HPDE6-E6E7 (cell line): ENCODE measurements at regions not wholly inside any gene's neighbourhood (a gene's known extent, or its start where the extent isn't known, plus 50 kb on each side); places are given as distances from the start of the nearest gene placed in this dataset.
A peak's percentile ranks its signal among the peaks of the same experiment; 100 is the strongest.
"Not testable (repeated sequence)": the region's sequence is repeated elsewhere in the genome, so short reads cannot be mapped to it uniquely, and the experiment has no call there.

Source experiments
- DNase-seq: peaks from one replicate; pipeline ENCODE4 v3.0.0; 2011; ENCODE audit warnings: missing footprints; ENCODE audit errors: extremely low spot score

DNA sequence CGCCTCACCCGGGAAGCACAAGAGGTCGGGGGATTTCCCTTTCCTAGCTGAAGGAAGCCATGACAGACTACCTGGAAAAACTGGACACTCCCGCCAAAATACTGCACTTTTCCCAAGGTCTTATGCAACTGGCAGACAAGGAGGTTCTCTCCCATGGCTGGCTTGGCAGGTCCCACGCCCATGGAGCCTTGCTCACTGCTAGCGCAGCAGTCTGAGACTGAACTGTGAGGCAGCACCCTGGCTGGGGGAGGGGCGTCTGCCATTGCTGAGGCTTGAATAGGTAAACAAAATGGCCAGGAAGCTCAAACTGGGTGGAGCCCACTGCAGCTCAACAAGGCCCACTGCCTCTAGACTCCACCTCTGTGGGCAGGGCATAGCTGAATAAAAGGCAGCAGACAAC, 92.1 kb downstream of the C4BPA start:
- not testable (repeated sequence) for DNase-seq

DNA sequence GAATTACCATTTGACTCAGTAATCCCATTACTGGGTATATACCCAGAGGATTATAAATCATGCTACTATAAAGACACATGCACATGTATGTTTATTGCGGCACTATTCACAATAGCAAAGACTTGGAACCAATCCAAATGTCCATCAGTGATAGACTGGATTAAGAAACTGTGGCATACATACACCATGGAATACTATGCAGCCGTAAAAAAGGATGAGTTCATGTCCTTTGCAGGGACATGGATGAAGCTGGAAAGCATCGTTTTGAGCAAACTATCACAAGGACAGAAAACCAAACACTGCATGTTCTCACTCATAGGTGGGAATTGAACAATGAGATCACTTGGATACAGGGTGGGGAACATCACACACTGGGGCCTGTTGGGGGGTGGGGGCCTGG, 97.5 kb downstream of the C4BPA start:
- not testable (repeated sequence) for DNase-seq

DNA sequence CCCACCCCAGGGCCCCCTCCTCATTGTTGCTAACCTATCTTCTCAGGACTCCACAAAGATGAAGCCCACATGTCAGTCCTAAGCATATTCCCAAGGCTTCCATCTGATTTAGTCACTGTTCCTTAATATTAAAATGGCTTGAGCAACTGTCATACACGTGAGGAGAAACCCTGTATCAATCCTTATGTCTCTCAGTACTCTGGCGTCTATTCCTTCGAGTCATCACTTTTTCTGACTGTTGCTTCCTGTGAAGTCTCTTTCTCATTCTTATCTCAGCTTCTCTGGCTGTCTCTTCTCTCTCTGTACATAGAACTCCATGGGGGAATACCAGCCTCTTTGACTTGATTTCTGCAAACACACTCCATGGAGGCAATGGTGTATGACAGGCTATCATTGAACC, 98.4 kb downstream of the C4BPA start:
- DNase-seq, result no peak

DNA sequence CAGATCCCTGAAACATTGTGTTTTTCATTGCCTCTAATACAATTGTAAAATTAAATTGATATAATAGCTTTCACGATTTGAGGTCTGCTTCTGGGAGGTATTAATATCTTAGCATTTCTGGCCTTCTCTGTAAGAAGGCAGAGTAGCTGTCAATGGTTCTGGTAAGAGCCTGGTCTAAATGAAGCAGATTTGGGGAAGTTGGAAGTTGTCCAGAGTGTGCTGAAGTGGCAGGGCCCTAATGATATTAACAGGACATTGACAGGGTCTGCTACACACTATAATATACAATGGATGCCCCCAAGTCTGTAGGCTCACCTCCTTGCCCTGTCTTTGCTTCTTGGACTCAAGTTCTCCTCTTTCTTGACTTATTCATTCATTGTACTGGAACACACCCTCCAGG, 99.5 kb downstream of the C4BPA start:
- DNase-seq, result no peak

DNA sequence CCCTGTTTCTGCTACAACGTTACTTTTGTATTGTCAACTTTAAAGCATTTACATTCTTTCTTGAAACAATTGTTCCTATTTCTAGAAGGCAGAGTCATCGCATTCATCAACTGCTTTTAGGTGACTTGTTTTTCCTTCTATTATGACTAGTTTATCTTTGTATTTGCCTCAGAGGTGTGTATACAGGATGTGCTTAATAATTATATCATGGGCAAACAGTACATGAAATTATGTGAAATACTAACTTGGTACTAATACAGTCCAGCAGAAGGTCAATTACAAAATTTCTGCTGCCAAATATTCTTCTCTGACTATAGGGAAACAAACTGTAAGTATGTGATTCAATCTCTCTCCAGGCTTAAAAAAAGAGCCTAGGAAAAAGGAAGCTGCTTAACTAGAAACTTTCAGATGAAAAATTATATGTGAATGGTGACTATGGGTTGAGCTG, 101.6 kb downstream of the C4BPA start:
- no peak for DNase-seq

DNA sequence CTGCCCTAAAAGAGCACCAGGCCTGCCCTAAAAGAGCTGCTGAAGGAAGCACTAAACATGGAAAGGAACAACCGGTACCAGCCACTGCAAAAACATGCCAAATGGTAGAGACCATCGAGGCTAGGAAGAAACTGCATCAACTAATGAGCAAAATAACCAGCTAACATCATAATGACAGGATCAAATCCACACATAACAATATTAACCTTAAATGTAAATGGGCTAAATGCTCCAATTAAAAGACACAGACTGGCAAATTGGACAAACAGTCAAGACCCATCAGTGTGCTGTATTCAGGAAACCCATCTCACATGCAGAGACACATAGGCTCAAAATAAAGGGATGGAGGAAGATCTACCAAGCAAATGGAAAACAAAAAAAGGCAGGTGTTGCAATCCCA, 104.7 kb downstream of the C4BPA start:
- DNase-seq, result not testable (repeated sequence)

DNA sequence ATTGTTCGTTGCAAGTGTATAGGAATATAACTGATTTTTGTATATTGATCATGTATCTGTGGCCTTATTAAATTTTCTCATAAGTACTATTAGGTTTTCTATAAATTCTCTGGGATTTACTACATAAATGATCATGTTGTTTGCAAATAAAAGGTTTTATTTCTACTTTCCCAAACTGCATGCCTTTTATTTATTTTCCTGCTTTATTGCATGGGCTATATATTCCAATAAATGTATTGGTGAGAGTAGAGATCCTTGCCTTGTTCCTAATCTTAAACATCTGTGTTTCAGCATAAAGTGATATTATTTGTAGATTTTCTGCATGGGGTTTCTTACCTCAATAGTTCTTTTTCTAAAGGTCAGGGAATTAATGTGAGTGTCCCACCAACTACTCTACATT, 107.0 kb upstream of the CD55 start:
- DNase-seq, result no peak

DNA sequence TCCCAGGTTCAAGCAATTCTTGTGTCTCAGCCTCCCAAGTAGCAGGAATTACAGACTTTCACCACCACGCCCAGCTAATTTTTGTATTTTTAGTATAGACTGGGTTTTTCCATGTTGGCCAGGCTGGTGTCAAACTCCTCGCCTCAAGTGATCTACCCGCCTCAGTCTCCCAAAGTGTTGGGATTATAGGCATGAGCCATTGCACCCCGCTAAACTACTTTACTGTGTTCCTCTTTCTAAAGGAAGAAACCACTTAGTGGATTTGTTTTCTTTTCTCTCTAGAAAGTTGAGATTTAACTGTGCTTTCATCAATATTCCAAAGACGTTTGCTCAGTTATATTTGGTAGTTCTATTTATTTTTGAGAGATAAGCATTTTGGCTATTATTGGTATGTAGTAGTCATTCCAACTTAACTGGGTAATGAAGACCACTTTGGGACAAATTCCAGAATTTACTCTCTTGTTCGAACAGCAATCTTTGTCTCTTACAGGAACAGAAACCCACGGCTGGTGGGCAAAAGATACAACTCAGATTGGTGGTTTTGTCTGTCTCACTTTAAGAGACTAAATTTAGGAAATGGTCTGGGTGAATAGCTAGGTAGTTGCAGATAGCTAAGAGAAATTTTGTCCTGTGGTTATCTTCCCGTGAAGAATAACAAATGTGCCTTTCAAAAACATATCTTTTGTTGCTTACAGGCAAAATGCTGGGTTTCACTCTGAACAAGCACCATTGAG, 103.5 kb upstream of the CD55 start:
- no peak for DNase-seq

DNA sequence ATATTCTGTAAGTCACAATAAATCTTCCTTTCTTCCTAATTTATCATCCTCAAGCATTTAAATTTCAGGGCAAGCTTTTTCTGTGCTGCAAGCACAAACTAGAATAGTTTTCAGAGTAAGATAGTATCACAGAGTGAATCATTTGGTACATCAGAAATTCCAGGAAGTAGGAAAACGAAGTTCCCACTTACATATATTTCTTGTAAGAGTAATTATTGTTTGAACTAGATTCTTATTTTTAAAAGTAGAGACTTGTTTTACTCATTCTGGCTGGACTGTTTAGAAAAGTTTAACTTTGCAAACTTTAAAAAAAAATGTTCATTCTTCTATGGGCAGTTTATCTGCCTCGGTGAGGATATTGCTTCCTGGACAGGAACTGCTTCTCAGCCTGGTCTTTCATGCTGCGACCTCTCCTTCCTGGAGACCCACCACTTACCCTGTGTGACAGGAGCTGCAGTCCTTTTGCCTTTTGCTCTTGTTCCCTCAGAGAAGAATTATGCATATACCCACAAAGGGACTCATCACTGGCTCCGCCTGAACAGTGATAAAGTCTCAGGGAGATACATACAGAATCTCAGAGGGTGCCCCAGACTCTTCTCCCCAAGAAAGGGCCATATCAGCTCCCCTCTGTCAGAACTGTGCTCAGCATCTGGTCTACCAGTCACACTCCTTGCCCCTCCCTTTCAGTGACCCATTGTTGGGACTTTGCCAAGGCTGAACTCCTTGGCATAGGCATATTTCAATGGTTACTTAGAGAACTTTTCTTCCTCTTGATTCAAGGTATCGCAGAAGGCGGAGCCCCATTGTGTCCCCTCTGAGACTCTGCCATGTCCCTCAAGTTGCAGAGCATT, 102.7 kb upstream of the CD55 start:
- DNase-seq, result no peak

DNA sequence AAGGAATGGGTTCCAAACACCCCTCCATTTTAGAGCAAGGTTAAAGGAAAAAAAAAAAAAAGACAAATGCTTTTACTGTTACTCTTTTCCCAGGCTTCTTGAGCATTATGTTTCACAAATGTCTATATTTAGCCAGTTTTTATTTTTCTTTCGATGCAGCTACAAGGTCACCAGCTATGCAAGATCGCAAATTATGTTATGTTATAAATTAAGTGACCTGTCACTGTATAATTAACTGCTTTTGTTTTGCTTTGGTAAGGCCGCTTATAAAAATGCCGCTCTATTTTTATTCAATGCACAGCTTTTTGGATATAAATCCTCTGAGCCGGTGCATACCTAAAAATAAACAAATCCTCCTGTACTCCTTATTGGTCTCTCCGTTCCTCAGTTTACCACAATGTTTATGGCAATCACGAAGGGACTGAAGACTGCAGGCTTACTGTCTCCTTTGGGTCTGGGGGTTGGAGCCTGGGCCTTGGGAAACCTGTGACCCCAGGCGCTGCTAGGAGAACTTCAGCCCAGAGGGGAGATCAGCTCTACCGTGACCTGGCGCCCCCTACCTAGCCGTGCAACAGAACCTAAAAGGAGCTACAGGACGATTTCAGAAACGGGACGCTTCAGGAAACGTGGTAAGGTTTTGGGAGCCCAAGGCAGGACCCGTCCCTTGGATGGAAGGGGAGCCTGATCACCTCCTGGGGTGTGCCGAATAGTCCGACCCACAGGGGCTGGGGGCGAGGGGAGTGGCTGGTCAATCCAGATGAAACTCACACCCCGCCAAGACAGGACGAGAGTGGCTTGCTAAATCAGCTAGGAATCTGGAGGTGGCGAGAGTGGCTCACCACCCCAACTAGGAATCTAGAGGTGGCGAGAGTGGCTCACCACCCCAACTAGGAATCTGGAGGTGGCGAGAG, 101.2 kb upstream of the CD55 start:
- DNase-seq, result no peak

DNA sequence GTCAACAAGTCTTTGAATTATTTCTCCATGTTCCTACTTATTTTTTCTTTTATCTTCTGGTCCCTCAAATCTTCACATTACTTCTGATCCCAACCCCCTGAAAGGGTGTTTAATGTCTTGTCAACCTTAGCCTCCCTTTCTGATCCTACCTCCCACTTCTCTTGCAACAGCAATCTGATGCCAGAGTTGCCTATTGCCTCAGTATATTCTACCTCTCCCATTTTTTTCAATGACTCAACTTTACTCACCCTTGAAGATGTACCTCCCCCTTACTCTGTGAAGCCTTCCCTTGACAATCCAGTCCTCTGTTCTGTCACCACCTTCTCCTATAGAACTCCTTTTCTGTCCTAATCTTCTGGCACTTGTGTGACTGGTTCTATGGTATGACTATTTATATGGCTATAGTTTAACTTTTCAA, 99.5 kb upstream of the CD55 start:
- DNase-seq, result peak; percentile 77

DNA sequence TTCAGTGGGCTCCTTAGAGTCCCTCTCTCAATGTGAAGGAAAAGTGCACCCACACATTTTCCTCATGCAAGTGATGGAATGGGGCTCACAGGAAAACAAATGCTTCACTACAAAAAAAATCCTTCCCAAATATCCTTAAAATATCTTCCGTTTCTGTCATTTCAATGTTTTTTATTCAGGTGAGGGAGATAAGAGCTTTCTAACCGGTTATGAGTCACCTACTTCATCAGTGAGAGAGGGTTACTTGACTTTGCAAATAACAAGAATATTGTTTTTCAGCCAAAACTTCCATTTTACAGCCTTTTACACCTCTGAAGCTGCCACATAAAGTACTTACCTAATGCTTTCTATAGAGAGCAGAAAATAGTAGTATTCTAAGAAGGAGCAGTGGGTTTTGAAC, 98.3 kb upstream of the CD55 start:
- DNase-seq, result no peak

DNA sequence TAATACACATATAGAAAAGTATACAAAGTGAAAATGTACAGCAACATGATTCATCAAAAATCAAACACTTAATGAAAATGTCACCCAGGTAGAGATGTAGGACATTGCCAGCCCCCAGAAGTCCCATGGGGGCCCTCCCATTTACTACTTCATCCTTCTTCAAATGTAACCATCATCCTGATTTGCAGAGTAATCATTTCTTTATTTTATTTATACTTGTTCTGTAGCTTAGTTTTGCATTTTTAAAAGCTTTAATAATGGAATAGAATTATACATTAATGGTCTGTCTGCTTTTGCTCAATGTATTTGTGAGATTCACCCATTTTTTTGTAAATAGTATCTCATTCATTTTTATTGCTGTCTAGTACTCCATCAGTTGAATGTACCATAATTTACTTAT, 96.8 kb upstream of the CD55 start:
- no peak for DNase-seq

DNA sequence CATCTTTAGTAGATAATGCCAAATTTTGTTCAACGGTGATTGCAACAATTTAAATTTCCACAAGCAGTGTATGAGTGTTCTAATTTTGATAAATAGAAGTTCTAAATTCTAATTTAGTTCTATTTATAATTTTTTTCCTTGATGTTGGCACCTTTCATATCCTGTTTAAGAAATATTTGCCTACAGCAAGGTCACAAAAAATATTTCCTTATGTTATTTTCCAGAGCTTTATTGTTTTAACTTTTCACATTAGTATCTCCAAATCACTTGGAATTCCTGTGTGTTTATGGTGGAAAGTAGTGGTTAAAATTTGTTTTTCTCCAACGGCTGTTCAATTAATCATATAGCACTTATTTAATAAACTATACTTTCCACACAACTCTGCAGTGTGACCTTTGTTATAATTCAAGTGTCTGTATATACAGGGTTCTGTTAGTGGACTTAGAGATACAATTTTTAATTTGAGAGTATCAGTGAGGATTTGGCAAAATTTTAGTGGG, 94.3 kb upstream of the CD55 start:
- DNase-seq, result no peak

DNA sequence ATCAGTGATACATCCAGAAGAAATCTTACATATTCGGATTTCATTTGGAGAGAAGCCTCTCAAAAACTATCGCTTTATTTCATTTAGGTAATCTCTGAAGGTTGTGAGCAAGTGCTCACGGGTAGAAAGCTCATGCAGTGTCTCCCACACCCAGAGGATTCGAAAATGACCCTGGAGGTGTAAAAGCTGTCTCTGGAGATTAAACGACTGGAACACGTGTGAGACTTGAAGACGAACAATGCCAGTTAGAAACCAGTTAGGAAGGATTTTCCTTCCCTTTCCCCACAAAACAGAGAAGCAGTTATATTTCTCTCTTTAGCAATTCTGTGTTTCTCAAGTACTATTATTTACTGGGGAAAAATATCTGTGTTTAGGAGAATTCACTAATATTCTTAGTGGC, 92.5 kb upstream of the CD55 start:
- no peak for DNase-seq

DNA sequence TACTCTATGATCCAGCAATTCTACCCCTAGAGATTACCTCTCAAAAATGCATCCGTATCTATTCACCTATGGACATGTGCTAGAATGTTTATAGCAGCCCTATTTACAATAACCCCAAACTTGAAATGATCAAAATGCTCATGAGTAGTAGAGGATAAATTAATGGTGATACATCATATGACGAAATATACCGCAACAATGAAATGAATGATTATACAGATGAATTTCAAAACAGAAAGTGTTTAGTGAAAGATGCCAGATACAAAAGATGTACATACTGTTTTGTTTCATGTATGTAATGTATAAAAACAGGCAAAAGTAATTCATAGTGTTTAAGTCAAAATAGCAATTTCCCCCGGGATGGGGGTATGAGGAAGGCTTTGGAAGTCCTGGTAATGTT, 91.0 kb upstream of the CD55 start:
- DNase-seq, result no peak

DNA sequence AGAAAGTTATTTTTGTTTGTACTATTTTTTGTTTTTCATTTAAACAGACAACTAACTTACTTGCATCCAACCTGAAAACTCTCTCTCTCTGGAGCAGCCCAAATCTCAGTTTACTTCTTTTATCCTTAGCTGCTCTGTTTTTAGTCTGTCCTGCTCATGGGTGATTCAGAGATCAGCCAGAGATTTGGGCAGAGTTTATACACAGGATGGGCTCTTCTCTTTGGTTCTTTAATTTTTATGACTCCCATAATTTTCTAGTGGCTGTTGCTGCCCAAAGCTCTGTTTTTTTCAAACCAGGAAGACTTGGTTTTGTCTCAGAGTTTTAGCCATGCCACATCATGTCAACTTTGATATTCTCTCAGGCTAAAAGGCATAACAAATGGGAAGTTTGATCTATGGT, 86.8 kb upstream of the CD55 start:
- no peak for DNase-seq

DNA sequence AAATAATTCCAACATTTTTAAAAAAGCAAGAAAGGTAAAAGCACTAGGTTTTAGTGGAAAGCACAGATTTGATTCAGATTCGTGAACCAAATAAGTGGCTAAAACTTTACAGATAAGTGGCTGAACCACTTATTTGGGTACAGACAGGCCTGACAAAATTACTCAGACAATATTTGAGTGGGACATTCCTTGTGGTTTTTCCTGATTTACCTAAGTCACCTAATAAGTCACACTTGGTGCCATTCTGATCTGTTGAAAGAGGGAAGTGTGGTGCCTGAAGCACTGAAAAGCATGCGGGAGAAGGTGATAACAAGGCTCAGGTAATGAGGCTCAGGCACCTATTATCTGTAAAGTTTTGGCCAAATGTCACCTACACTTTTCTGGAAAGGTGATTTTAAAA, 81.6 kb upstream of the CD55 start:
- no peak for DNase-seq

DNA sequence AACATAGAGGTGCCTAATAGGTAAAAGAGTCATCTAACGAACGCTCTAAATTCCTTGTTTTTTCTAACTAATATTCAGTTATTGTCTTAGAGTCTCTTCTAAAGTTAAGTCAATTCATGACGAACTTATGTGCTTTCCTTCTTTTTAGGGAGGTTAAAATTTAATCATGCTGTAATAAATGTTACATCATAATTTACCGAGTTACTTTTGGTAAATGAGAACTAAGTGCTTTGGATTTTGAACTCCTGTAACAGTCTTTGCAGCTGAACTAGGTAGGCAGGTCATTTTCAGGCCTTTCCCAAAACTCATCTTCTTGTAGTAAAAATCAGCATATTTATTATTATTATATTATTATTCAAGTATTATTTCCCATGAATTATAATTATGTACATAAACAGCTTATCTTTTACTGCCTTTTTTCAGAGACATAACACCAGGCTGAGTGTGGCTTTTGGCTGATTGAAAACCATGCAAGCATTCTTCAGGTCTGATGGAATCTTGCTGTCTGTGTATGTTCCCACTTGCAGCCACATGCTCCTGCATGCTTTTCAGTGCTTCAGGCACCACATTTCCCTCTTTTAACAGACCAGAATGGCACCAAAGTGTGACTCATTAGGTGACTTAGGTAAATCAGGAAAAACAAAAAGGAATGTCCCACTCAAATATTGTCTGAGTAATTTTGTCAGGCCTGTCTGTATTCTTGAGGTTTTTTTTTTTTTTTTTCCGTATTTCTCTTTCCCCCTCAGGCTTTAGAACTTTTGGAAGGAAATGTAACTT, 81.0 kb upstream of the CD55 start:
- peak; percentile 79 for DNase-seq

DNA sequence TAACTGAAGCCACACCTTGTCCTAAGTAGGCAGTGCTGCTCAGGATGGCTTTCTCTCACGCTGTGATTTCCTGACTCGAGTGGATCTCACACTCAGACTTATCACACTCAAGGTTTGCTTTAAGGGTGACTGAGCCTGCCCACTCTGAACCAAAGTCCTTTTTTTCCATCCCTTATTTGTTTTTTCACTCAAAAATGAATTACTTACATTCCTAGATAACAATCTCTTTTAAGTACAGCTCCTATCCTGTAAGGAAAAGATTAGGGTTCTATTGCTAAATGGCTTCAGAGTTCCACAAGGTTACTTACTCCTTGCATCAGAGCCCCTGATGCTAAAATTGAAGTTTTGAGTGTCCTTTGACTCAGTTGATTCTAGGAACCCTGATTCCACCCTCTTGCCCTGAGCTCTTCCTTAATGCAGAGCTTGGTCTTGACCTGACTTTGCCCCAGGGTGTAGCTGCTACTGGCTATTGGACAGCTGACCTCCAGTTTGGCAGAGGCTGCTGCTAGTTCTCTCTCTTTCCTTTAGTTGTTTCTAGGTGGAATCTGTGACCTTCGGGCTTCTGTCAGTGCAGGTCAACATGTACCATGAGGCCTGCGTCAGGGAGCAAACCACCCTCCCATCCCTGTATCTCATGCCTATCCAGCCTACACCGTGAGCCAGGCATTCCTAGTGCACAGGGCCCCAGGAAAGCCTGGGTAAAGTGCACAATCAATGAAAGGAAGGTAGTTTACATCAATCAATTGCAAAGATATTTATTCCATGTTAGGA, 80.1 kb upstream of the CD55 start:
- no peak for DNase-seq
